Progenitor cell of endocrine pancreas (in vitro differentiated cells): ENCODE measurements at regions not wholly inside any gene's neighbourhood (a gene's known extent, or its start where the extent isn't known, plus 50 kb on each side); places are given as distances from the start of the nearest gene placed in this dataset.

ENCODE experiments used
- DNase-seq: peaks from one replicate; pipeline ENCODE4 v3.0.0; 2021; ENCODE audit warnings: low spot score; ENCODE audit not compliant: unreplicated experiment
- H3K27ac Mint-ChIP-seq: 2 replicates; pipeline ENCODE4 v1.8.0; 2021; ENCODE audit warnings: mild to moderate bottlenecking, moderate library complexity, mixed read lengths
- H3K27me3 Mint-ChIP-seq: 2 replicates; pipeline ENCODE4 v1.8.0; 2021; ENCODE audit warnings: mixed read lengths
- H3K36me3 Mint-ChIP-seq: 2 replicates; pipeline ENCODE4 v1.8.0; 2022; ENCODE audit warnings: mixed read lengths; ENCODE audit not compliant: insufficient read depth
- H3K4me1 Mint-ChIP-seq: 2 replicates; pipeline ENCODE4 v1.8.0; 2021; ENCODE audit warnings: low read depth, mixed read lengths
- H3K4me3 Mint-ChIP-seq: 2 replicates; pipeline ENCODE4 v1.8.0; 2021; ENCODE audit warnings: low read depth, mild to moderate bottlenecking, moderate library complexity, mixed read lengths
- H3K9me3 Mint-ChIP-seq: 2 replicates; pipeline ENCODE4 v1.8.0; 2021; ENCODE audit warnings: low read depth, mixed read lengths
- TF ChIP-seq, protein P1 (sequence below): fragments of 200-600 bp; sonication (generic); IDR thresholded peaks from one replicate; pipeline ENCODE4 v1.5.0; 2021; ENCODE audit warnings: antibody characterized with exemption, mild to moderate bottlenecking; ENCODE audit not compliant: unreplicated experiment

GRCh38 chr1:56385314-56385713 lies 194.0 kb downstream of the PLPP3 start:
- TF ChIP-seq, protein P1, sequence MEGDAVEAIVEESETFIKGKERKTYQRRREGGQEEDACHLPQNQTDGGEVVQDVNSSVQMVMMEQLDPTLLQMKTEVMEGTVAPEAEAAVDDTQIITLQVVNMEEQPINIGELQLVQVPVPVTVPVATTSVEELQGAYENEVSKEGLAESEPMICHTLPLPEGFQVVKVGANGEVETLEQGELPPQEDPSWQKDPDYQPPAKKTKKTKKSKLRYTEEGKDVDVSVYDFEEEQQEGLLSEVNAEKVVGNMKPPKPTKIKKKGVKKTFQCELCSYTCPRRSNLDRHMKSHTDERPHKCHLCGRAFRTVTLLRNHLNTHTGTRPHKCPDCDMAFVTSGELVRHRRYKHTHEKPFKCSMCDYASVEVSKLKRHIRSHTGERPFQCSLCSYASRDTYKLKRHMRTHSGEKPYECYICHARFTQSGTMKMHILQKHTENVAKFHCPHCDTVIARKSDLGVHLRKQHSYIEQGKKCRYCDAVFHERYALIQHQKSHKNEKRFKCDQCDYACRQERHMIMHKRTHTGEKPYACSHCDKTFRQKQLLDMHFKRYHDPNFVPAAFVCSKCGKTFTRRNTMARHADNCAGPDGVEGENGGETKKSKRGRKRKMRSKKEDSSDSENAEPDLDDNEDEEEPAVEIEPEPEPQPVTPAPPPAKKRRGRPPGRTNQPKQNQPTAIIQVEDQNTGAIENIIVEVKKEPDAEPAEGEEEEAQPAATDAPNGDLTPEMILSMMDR = no peak
- no peak overlapping the region for H3K4me3 Mint-ChIP-seq
- H3K27me3 Mint-ChIP-seq = no peaks in the 10 kb centered on the region
- no peaks in the 10 kb centered on the region for H3K36me3 Mint-ChIP-seq
- peaks cover 4% of the 10 kb centered on the region for H3K4me1 Mint-ChIP-seq
- no peaks in the 10 kb centered on the region for H3K9me3 Mint-ChIP-seq
- H3K27ac Mint-ChIP-seq = no peak overlapping the region
- no peak for DNase-seq

DNA sequence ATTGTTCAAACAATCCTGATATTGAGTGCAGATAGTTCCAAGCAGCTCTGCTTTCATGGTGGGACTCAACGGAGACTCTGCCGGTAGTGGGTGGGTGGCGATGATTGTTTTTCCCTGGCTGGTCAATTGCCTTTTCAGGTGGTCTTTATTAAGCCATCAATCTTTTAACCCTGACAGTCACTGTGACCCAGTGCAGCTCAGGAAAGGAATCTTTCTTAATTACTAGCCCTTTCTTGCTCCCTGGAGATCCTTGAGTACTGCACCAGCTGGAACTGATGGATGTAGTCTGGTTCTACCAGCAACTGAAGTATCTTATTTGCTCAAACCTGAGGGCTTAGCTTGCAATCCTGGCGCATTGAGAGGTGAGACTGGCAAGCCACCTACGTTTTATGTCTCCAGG lies 196.4 kb downstream of the PLPP3 start:
- Mint-ChIP-seq H3K27ac (no peak overlapping the region), H3K4me1 (no peaks in the 10 kb centered on the region), H3K9me3 (no peaks in the 10 kb centered on the region), H3K27me3 (no peaks in the 10 kb centered on the region), H3K36me3 (no peaks in the 10 kb centered on the region), H3K4me3 (no peak overlapping the region)
- TF ChIP-seq, protein P1 = no peak
- DNase-seq = no peak

DNA sequence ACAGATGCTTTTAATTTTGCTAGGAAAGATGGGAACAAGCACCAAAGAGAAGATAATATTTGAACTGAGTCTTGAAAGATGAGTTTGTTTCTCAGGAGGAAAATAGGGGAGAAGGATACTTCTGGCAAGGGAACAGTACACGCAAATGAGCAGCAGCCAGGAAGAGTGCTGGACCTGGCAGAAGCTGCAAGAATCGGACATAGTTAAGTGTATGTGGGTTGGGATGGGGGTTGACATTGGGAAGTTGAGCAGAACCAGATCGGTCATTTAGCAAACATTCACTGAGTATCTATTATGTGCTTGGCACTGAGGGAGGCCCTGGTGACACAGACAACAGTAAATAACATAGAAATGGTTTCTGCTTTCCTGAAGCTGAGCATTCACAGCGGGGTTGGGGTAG lies 198.8 kb downstream of the PLPP3 start:
- Mint-ChIP-seq H3K4me1 (peaks cover 4% of the 10 kb centered on the region), H3K9me3 (no peaks in the 10 kb centered on the region), H3K27ac (no peak overlapping the region), H3K4me3 (no peak overlapping the region), H3K27me3 (peaks cover 11% of the 10 kb centered on the region), H3K36me3 (no peaks in the 10 kb centered on the region)
- TF ChIP-seq, protein P1 = no peak
- DNase-seq = no peak

DNA sequence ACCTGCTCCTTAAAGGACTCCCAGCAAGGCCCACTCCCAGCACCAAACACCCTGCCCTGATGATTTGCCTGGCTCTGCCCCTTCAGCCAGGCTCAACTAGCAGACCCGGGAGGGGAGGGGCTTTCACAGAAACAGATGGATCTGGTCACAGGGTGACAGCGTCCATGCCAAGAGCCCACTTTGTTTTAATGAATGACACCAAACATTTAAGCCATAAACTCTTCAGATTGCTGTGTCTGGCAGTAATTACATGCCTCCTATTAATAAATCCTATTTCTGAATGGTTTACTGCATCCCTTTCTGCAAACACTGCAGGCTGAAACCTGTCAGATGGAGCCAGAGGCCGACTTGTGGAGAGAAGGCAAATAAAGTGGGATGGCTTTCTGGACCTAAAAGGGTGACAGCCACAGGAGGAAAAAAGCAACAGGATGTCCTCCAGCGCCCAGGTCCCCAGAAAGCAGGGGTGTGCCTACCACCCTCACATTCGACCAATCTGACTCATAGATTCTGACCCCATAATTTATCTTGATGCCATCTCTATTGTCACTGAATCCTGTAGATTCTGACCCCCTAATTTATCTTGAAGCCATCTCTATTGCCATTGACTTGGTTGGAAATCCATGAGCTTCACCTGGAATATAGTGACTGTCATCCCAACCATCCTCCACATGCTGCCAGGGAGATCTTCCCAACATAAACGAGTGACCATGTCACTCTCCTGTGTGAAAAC lies 200.9 kb downstream of the PLPP3 start:
- peaks cover 6% of the 10 kb centered on the region for H3K4me1 Mint-ChIP-seq
- no peaks in the 10 kb centered on the region for H3K36me3 Mint-ChIP-seq
- no peaks in the 10 kb centered on the region for H3K9me3 Mint-ChIP-seq
- H3K4me3 Mint-ChIP-seq = no peak overlapping the region
- H3K27me3 Mint-ChIP-seq = peaks cover 22% of the 10 kb centered on the region
- DNase-seq = no peak
- TF ChIP-seq, protein P1 = no peak
- H3K27ac Mint-ChIP-seq = no peak overlapping the region

- TF ChIP-seq, protein P1 = no peak
- no peak overlapping the region for H3K4me3 Mint-ChIP-seq
These were observed 201.9 kb downstream of the PLPP3 start for GRCh38 chr1:56377431-56377830.

More at GRCh38 chr1:56377431-56377830, 201.9 kb downstream of the PLPP3 start:
- Mint-ChIP-seq H3K4me1 (peaks cover 6% of the 10 kb centered on the region), H3K9me3 (no peaks in the 10 kb centered on the region), H3K27me3 (peaks cover 22% of the 10 kb centered on the region), H3K27ac (no peak overlapping the region), H3K36me3 (no peaks in the 10 kb centered on the region)
- no peak for DNase-seq
